ENCODE measurements at regions not wholly inside any gene's neighbourhood (a gene's known extent, or its start where the extent isn't known, plus 50 kb on each side); places are given as distances from the start of the nearest gene placed in this dataset.

DNA sequence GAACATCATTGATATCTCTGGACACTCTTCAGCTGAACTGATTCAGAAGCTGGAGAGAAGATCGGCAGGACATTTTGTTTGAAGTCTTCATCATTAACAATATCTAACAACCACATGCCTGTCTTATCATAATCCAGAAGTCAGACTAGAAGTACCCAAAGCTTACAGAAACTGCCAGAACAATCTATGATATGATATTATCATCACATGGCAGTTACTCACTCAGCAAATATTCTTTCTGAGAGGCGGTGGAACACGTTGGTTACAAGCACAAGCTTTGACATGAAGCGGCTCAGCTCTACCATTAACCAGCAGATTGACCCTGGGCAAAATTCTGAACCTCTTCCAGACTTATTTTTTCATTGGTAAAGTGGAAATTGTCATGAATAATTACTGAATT is 69.4 kb upstream of the KIT start:
- Histone ChIP-seq H2AFZ (ENCODE audit: low read length) (no peak overlapping the region), H3K36me3 (replicated peaks in 1 of 2; ENCODE audit: control insufficient read depth in 1 of 2, insufficient read depth in 2 of 2, low read length in 2 of 2) (no peaks in the 10 kb centered on the region), H3K9me3 (ENCODE audit: low read length) (no peaks in the 10 kb centered on the region), H3K9ac (ENCODE audit: insufficient read depth, low read depth, low read length) (no peak overlapping the region), H3K4me1 (ENCODE audit: insufficient read depth, low read length) (no peaks in the 10 kb centered on the region), H3K27ac (ENCODE audit: extremely low read length, insufficient read depth, low read length) (no peak overlapping the region), H4K20me1 (ENCODE audit: insufficient read depth, low read length) (no peaks in the 10 kb centered on the region), H3K79me2 (ENCODE audit: insufficient read depth, low read length) (no peaks in the 10 kb centered on the region), H3K4me2 (ENCODE audit: low read depth, low read length) (no peak overlapping the region), H3K4me3 (replicated peaks in 1 of 3; ENCODE audit: insufficient read depth in 1 of 3, low read depth in 2 of 3, low read length in 3 of 3) (no peak overlapping the region), H3K27me3 (ENCODE audit: control insufficient read depth in 1 of 2, insufficient read depth in 2 of 2, low read length in 2 of 2) (peaks cover 0 to 6% of the 10 kb centered on the region in 2 experiments; a peak in 1 of 5 replicates)
- FAIRE-seq (no peak), ATAC-seq (no peak), DNase-seq (ENCODE audit: low spot score) (no peak)
- intact Hi-C loops (cut with micrococcal nuclease; ENCODE audit: unreplicated experiment) (no loop called here), in situ Hi-C loops (cut with HindIII; ENCODE audit: extremely low pct_ligation_motif_present, low pct_unique_long_range_greater_than_20kb) (no loop called here)
- TF ChIP-seq CBFB (CRISPR knock-in tag; IDR thresholded peaks at IDR 0.05) (no peak), ZSCAN9 (CRISPR knock-in tag; IDR thresholded peaks at IDR 0.05; ENCODE audit: borderline replicate concordance) (no peak), EHMT2 (IDR thresholded peaks at IDR 0.05; ENCODE audit: borderline replicate concordance, low read depth, low read length) (no peak), ZKSCAN5 (CRISPR knock-in tag; IDR thresholded peaks at IDR 0.05) (no peak), GFI1 (CRISPR knock-in tag; IDR thresholded peaks at IDR 0.05; ENCODE audit: borderline replicate concordance) (no peak), HNF4G (IDR thresholded peaks at IDR 0.05; ENCODE audit: borderline replicate concordance, low read depth, low read length) (no peak), HNF4G (CRISPR knock-in tag; IDR thresholded peaks at IDR 0.05; ENCODE audit: borderline replicate concordance, low read depth) (no peak), BRCA1 (CRISPR knock-in tag; IDR thresholded peaks at IDR 0.05) (no peak), DR1 (CRISPR knock-in tag; IDR thresholded peaks at IDR 0.05) (no peak)
- TF ChIP-seq, protein P1, sequence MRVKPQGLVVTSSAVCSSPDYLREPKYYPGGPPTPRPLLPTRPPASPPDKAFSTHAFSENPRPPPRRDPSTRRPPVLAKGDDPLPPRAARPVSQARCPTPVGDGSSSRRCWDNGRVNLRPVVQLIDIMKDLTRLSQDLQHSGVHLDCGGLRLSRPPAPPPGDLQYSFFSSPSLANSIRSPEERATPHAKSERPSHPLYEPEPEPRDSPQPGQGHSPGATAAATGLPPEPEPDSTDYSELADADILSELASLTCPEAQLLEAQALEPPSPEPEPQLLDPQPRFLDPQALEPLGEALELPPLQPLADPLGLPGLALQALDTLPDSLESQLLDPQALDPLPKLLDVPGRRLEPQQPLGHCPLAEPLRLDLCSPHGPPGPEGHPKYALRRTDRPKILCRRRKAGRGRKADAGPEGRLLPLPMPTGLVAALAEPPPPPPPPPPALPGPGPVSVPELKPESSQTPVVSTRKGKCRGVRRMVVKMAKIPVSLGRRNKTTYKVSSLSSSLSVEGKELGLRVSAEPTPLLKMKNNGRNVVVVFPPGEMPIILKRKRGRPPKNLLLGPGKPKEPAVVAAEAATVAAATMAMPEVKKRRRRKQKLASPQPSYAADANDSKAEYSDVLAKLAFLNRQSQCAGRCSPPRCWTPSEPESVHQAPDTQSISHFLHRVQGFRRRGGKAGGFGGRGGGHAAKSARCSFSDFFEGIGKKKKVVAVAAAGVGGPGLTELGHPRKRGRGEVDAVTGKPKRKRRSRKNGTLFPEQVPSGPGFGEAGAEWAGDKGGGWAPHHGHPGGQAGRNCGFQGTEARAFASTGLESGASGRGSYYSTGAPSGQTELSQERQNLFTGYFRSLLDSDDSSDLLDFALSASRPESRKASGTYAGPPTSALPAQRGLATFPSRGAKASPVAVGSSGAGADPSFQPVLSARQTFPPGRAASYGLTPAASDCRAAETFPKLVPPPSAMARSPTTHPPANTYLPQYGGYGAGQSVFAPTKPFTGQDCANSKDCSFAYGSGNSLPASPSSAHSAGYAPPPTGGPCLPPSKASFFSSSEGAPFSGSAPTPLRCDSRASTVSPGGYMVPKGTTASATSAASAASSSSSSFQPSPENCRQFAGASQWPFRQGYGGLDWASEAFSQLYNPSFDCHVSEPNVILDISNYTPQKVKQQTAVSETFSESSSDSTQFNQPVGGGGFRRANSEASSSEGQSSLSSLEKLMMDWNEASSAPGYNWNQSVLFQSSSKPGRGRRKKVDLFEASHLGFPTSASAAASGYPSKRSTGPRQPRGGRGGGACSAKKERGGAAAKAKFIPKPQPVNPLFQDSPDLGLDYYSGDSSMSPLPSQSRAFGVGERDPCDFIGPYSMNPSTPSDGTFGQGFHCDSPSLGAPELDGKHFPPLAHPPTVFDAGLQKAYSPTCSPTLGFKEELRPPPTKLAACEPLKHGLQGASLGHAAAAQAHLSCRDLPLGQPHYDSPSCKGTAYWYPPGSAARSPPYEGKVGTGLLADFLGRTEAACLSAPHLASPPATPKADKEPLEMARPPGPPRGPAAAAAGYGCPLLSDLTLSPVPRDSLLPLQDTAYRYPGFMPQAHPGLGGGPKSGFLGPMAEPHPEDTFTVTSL (CRISPR knock-in tag; IDR thresholded peaks at IDR 0.05; ENCODE audit: borderline replicate concordance): no peak
- TF ChIP-seq, protein P2, sequence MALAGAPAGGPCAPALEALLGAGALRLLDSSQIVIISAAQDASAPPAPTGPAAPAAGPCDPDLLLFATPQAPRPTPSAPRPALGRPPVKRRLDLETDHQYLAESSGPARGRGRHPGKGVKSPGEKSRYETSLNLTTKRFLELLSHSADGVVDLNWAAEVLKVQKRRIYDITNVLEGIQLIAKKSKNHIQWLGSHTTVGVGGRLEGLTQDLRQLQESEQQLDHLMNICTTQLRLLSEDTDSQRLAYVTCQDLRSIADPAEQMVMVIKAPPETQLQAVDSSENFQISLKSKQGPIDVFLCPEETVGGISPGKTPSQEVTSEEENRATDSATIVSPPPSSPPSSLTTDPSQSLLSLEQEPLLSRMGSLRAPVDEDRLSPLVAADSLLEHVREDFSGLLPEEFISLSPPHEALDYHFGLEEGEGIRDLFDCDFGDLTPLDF (CRISPR knock-in tag; IDR thresholded peaks at IDR 0.05): no peak
- WGBS (ENCODE audit: low lambda C conversion rate): 0% methylated on average over 4 of the region's 4 CpGs
- ChIA-PET POLR2A (no interaction called here), CTCF (ENCODE audit: low intra/inter-chr PET ratio, low total read pairs) (no interaction called here)
- no TSS peak for BruUV-seq (replicated peaks)
